Immature natural killer cell (primary cell): ENCODE measurements at regions not wholly inside any gene's neighbourhood (a gene's known extent, or its start where the extent isn't known, plus 50 kb on each side); places are given as distances from the start of the nearest gene placed in this dataset.
"Not testable (repeated sequence)": the region's sequence is repeated elsewhere in the genome, so short reads cannot be mapped to it uniquely, and the experiment has no call there.

Source experiments
- DNase-seq, 3 donors: peaks; one replicate each; pipeline ENCODE4 v3.0.0; 2022; ENCODE audit warnings: mixed read lengths in 1 of 3
- H3K27ac Mint-ChIP-seq, 6 donors: one replicate each; pipeline ENCODE4 v1.8.0; 2020; ENCODE audit warnings: mixed read lengths in 6 of 6, mild to moderate bottlenecking in 5 of 6, inconsistent platforms in 4 of 6, moderate library complexity in 3 of 6
- H3K27me3 Mint-ChIP-seq, 3 donors: one replicate each; pipeline ENCODE4 v1.8.0; 2020 to 2021; ENCODE audit warnings: low read depth in 3 of 3, mild to moderate bottlenecking in 3 of 3, mixed read lengths in 3 of 3, moderate library complexity in 3 of 3, inconsistent platforms in 1 of 3
- H3K36me3 Mint-ChIP-seq, 3 donors: one replicate each; pipeline ENCODE4 v1.8.0; 2020; ENCODE audit warnings: mixed read lengths in 3 of 3, inconsistent platforms in 2 of 3, mild to moderate bottlenecking in 2 of 3
- H3K4me1 Mint-ChIP-seq, 2 donors: one replicate each; pipeline ENCODE4 v1.8.0; 2020; ENCODE audit warnings: inconsistent platforms in 2 of 2, mild to moderate bottlenecking in 2 of 2, mixed read lengths in 2 of 2, moderate library complexity in 1 of 2
- H3K4me3 Mint-ChIP-seq, 5 donors: one replicate each; pipeline ENCODE4 v1.8.0; 2020; ENCODE audit warnings: mild to moderate bottlenecking in 5 of 5, mixed read lengths in 5 of 5, inconsistent platforms in 3 of 5, moderate library complexity in 3 of 5
- H3K9me3 Mint-ChIP-seq, 6 donors: one replicate each; pipeline ENCODE4 v1.8.0; 2020; ENCODE audit warnings: mild to moderate bottlenecking in 6 of 6, mixed read lengths in 6 of 6, inconsistent platforms in 4 of 6, moderate library complexity in 3 of 6

GRCh38 chr6:74734901-74735300 lies 471.0 kb downstream of the COL12A1 start:
- Mint-ChIP-seq H3K27ac (no peak overlapping the region), H3K9me3 (peaks cover 7 to 44% (median 20%) of the 10 kb centered on the region in 6 donors), H3K27me3 (no peaks in the 10 kb centered on the region), H3K4me3 (no peak overlapping the region), H3K4me1 (no peaks in the 10 kb centered on the region), H3K36me3 (no peaks in the 10 kb centered on the region)
- DNase-seq: no peak

GRCh38 chr6:74733830-74734620 lies 471.8 kb downstream of the COL12A1 start:
- Mint-ChIP-seq H3K27ac (no peak overlapping the region), H3K4me1 (no peaks in the 10 kb centered on the region), H3K36me3 (no peaks in the 10 kb centered on the region), H3K27me3 (no peaks in the 10 kb centered on the region), H3K9me3 (peaks cover 8 to 46% (median 19%) of the 10 kb centered on the region in 6 donors), H3K4me3 (no peak overlapping the region)
- DNase-seq: no peak

- no peak overlapping the region for H3K27ac Mint-ChIP-seq
- DNase-seq: no peak
- H3K4me1 Mint-ChIP-seq: no peaks in the 10 kb centered on the region
- H3K4me3 Mint-ChIP-seq: no peak overlapping the region
- no peaks in the 10 kb centered on the region for H3K27me3 Mint-ChIP-seq
- H3K9me3 Mint-ChIP-seq: peaks cover 5 to 42% (median 17%) of the 10 kb centered on the region in 6 donors
- H3K36me3 Mint-ChIP-seq: no peaks in the 10 kb centered on the region
Observed at GRCh38 chr6:74731931-74732330, 473.9 kb downstream of the COL12A1 start.

GRCh38 chr6:74731204-74731603 lies 474.6 kb downstream of the COL12A1 start:
- Mint-ChIP-seq H3K9me3 (peaks cover 5 to 39% (median 17%) of the 10 kb centered on the region in 6 donors), H3K27ac (no peak overlapping the region), H3K4me3 (no peak overlapping the region), H3K36me3 (no peaks in the 10 kb centered on the region), H3K4me1 (no peaks in the 10 kb centered on the region), H3K27me3 (no peaks in the 10 kb centered on the region)
- no peak for DNase-seq

GRCh38 chr6:74720923-74721322 lies 484.9 kb downstream of the COL12A1 start:
- Mint-ChIP-seq H3K9me3 (peaks cover 9 to 37% (median 15%) of the 10 kb centered on the region in 6 donors), H3K4me3 (no peak overlapping the region), H3K36me3 (no peaks in the 10 kb centered on the region), H3K27ac (no peak overlapping the region), H3K27me3 (peaks cover 0 to 2% (median 1%) of the 10 kb centered on the region in 3 donors), H3K4me1 (no peaks in the 10 kb centered on the region)
- DNase-seq: no peak

GRCh38 chr6:74717591-74717990 lies 488.3 kb downstream of the COL12A1 start:
- Mint-ChIP-seq H3K4me1 (no peaks in the 10 kb centered on the region), H3K36me3 (no peaks in the 10 kb centered on the region), H3K27ac (no peak overlapping the region), H3K4me3 (no peak overlapping the region), H3K27me3 (peaks cover 0 to 2% (median 1%) of the 10 kb centered on the region in 3 donors), H3K9me3 (peaks cover 10 to 37% (median 16%) of the 10 kb centered on the region in 6 donors)
- DNase-seq: no peak

GRCh38 chr6:74715355-74716085 lies 490.3 kb downstream of the COL12A1 start:
- DNase-seq: no peak
- Mint-ChIP-seq H3K4me1 (no peaks in the 10 kb centered on the region), H3K4me3 (no peak overlapping the region), H3K27me3 (no peaks in the 10 kb centered on the region), H3K36me3 (no peaks in the 10 kb centered on the region), H3K27ac (no peak overlapping the region), H3K9me3 (peaks cover 7 to 35% (median 17%) of the 10 kb centered on the region in 6 donors)

GRCh38 chr6:74713941-74714340 lies 491.9 kb downstream of the COL12A1 start:
- Mint-ChIP-seq H3K4me3 (no peak overlapping the region), H3K27ac (no peak overlapping the region), H3K9me3 (peaks cover 7 to 26% (median 16%) of the 10 kb centered on the region in 6 donors), H3K36me3 (no peaks in the 10 kb centered on the region), H3K27me3 (no peaks in the 10 kb centered on the region), H3K4me1 (no peaks in the 10 kb centered on the region)
- DNase-seq: no peak

- peaks cover 0 to 3% (median 0%) of the 10 kb centered on the region in 3 donors for H3K27me3 Mint-ChIP-seq
- DNase-seq: no peak
- H3K36me3 Mint-ChIP-seq: peaks cover 0 to 4% (median 0%) of the 10 kb centered on the region in 3 donors
- H3K9me3 Mint-ChIP-seq: peaks cover 0 to 17% (median 9%) of the 10 kb centered on the region in 6 donors
- no peak overlapping the region for H3K27ac Mint-ChIP-seq
- no peaks in the 10 kb centered on the region for H3K4me1 Mint-ChIP-seq
- no peak overlapping the region for H3K4me3 Mint-ChIP-seq
Observed at GRCh38 chr6:74705451-74705850, 500.4 kb downstream of the COL12A1 start.

- not testable (repeated sequence) for H3K27me3 Mint-ChIP-seq, H3K36me3 Mint-ChIP-seq, DNase-seq, H3K4me1 Mint-ChIP-seq, H3K27ac Mint-ChIP-seq, H3K4me3 Mint-ChIP-seq
- peaks cover 2 to 22% (median 8%) of the 10 kb centered on the region in 6 donors for H3K9me3 Mint-ChIP-seq
Observed at GRCh38 chr6:74704540-74704939, 501.3 kb downstream of the COL12A1 start.

GRCh38 chr6:74690365-74690764 lies 515.5 kb downstream of the COL12A1 start:
- peaks cover 5 to 19% (median 11%) of the 10 kb centered on the region in 6 donors for H3K9me3 Mint-ChIP-seq
- no peak overlapping the region for H3K27ac Mint-ChIP-seq
- no peaks in the 10 kb centered on the region for H3K4me1 Mint-ChIP-seq
- no peak overlapping the region for H3K4me3 Mint-ChIP-seq
- no peaks in the 10 kb centered on the region for H3K36me3 Mint-ChIP-seq
- H3K27me3 Mint-ChIP-seq: no peaks in the 10 kb centered on the region
- DNase-seq: no peak

- Mint-ChIP-seq H3K4me3 (no peak overlapping the region), H3K4me1 (no peaks in the 10 kb centered on the region), H3K27ac (no peak overlapping the region), H3K9me3 (peaks cover 5 to 22% (median 11%) of the 10 kb centered on the region in 6 donors), H3K27me3 (no peaks in the 10 kb centered on the region), H3K36me3 (no peaks in the 10 kb centered on the region)
- DNase-seq: no peak
Observed at GRCh38 chr6:74689601-74690000, 516.3 kb downstream of the COL12A1 start.

GRCh38 chr6:74677463-74677862 lies 528.4 kb downstream of the COL12A1 start:
- Mint-ChIP-seq H3K27me3 (peaks cover 0 to 2% (median 0%) of the 10 kb centered on the region in 3 donors), H3K4me1 (no peaks in the 10 kb centered on the region), H3K27ac (no peak overlapping the region), H3K9me3 (peaks cover under 1 to 20% (median 11%) of the 10 kb centered on the region in 6 donors), H3K4me3 (no peak overlapping the region), H3K36me3 (no peaks in the 10 kb centered on the region)
- DNase-seq: no peak

GRCh38 chr6:74676906-74677305 lies 528.9 kb downstream of the COL12A1 start:
- Mint-ChIP-seq H3K4me1 (no peaks in the 10 kb centered on the region), H3K4me3 (no peak overlapping the region), H3K9me3 (peaks cover 4 to 24% (median 13%) of the 10 kb centered on the region in 6 donors), H3K27ac (no peak overlapping the region), H3K27me3 (peaks cover 0 to 2% (median 0%) of the 10 kb centered on the region in 3 donors), H3K36me3 (no peaks in the 10 kb centered on the region)
- no peak for DNase-seq
